ENCODE measurements at regions not wholly inside any gene's neighbourhood (a gene's known extent, or its start where the extent isn't known, plus 50 kb on each side); places are given as distances from the start of the nearest gene placed in this dataset.
A peak's percentile ranks its signal among the peaks of the same experiment; 100 is the strongest.

- DNase-seq (ENCODE audit: extremely low spot score in 2 of 2) = peak in 1 of 2 donors; percentile 25
- H3K9me3 ChIP-seq = no peaks in the 10 kb centered on the region
- no peak overlapping the region for H3K27ac ChIP-seq
- no peak for TF ChIP-seq POLR2AphosphoS5 (IDR thresholded peaks at IDR 0.05; ENCODE audit: insufficient read depth in 1 of 2, low read depth in 1 of 2)
- TF ChIP-seq POLR2A (IDR thresholded peaks at IDR 0.05) = no peak
- no peak for TF ChIP-seq CTCF (IDR thresholded peaks at IDR 0.05)
- no peaks in the 10 kb centered on the region for H3K27me3 ChIP-seq
- no peak overlapping the region for H3K4me3 ChIP-seq
- intact Hi-C loops (cut with DNase I) = no loop called here
- no peaks in the 10 kb centered on the region for H3K36me3 ChIP-seq
- H3K4me1 ChIP-seq = peaks cover 5% of the 10 kb centered on the region
Observed at GRCh38 chr20:47993817-47994216, 208.5 kb upstream of the SULF2 start.

GRCh38 chr20:47993035-47993755 is 207.9 kb upstream of the SULF2 start:
- no peak for TF ChIP-seq POLR2AphosphoS5 (IDR thresholded peaks at IDR 0.05; ENCODE audit: insufficient read depth in 1 of 2, low read depth in 1 of 2)
- TF ChIP-seq POLR2A (IDR thresholded peaks at IDR 0.05) = no peak
- no peak for TF ChIP-seq CTCF (IDR thresholded peaks at IDR 0.05)
- H3K27me3 ChIP-seq = no peaks in the 10 kb centered on the region
- H3K4me1 ChIP-seq = peaks cover 5% of the 10 kb centered on the region
- DNase-seq (ENCODE audit: extremely low spot score in 2 of 2) = peak in 1 of 2 donors; percentile 67
- H3K9me3 ChIP-seq = no peaks in the 10 kb centered on the region
- no peak overlapping the region for H3K4me3 ChIP-seq
- no peak overlapping the region for H3K27ac ChIP-seq
- intact Hi-C loops (cut with DNase I) = no loop called here
- H3K36me3 ChIP-seq = no peaks in the 10 kb centered on the region

GRCh38 chr20:47991875-47992488 is 206.7 kb upstream of the SULF2 start:
- TF ChIP-seq POLR2A (IDR thresholded peaks at IDR 0.05) = no peak
- TF ChIP-seq CTCF (IDR thresholded peaks at IDR 0.05) = no peak
- peak in 1 of 2 donors; percentile 12 for TF ChIP-seq POLR2AphosphoS5 (IDR thresholded peaks at IDR 0.05; ENCODE audit: insufficient read depth in 1 of 2, low read depth in 1 of 2)
- intact Hi-C loops (cut with DNase I) = no loop called here
- no peaks in the 10 kb centered on the region for H3K9me3 ChIP-seq
- H3K27ac ChIP-seq = no peak overlapping the region
- peak in 1 of 2 donors; percentile 81 for DNase-seq (ENCODE audit: extremely low spot score in 2 of 2)
- no peak overlapping the region for H3K4me3 ChIP-seq
- H3K36me3 ChIP-seq = no peaks in the 10 kb centered on the region
- peaks cover 5% of the 10 kb centered on the region for H3K4me1 ChIP-seq
- no peaks in the 10 kb centered on the region for H3K27me3 ChIP-seq

- H3K4me1 ChIP-seq = peaks cover 5% of the 10 kb centered on the region
- no peaks in the 10 kb centered on the region for H3K27me3 ChIP-seq
- TF ChIP-seq CTCF (IDR thresholded peaks at IDR 0.05) (no peak), POLR2A (IDR thresholded peaks at IDR 0.05) (no peak), POLR2AphosphoS5 (IDR thresholded peaks at IDR 0.05; ENCODE audit: insufficient read depth in 1 of 2, low read depth in 1 of 2) (no peak)
- no peaks in the 10 kb centered on the region for H3K9me3 ChIP-seq
- no peaks in the 10 kb centered on the region for H3K36me3 ChIP-seq
- H3K4me3 ChIP-seq = no peak overlapping the region
- intact Hi-C loops (cut with DNase I) = no loop called here
- DNase-seq (ENCODE audit: extremely low spot score in 2 of 2) = peak in 1 of 2 donors; percentile 61
- no peak overlapping the region for H3K27ac ChIP-seq
Observed at GRCh38 chr20:47990507-47991150, 205.3 kb upstream of the SULF2 start.
